Stimulated activated CD4-positive, alpha-beta T cell treated with anti-CD3 and anti-CD28 coated beads, Interleukin-2, amount 100 ng/mL, for 48 hours (primary cell): ENCODE measurements at regions not wholly inside any gene's neighbourhood (a gene's known extent, or its start where the extent isn't known, plus 50 kb on each side); places are given as distances from the start of the nearest gene placed in this dataset.

Experiments used
- DNase-seq, 2 donors: peaks; one replicate each; pipeline ENCODE4 v3.0.0-alpha.2; 2020

DNA sequence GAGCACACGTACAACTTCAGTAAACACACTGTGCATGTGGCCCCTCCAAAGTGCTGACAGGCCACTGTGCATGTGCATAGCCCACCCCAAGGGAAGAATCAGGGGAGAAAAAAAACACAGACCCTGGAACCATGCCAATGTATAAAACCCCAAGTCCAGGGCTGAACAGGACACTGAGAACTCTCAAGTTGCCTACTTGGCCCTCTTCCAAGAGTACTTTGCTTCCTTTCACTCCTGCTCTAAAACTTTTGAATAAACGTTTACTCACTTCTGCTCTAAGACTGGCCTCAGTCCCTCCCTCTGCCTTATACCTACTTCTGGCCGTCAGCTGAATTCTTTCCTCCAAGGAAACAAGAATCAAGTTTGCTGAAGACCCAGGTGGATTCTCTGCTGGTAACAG is 77.7 kb upstream of the NFIB start:
- no peak for DNase-seq

DNA sequence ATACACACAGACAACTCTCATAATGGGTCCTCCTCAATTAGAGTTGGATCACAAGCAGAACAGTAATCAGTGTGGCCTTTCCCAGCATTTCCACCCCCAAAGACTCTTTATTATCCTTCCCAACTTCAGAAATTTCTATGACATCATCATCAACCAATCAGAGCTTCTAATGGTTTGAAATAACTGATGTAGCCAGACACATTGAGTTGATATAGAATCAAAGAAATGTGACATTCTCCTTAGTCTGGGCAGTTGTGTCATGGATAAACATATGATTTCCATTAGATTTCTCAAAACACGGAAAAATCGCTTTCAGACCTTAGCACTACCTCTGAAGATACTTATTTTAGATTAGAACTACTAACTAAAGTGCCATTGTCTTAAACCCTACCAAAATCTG is 75.7 kb upstream of the NFIB start:
- DNase-seq, result no peak

DNA sequence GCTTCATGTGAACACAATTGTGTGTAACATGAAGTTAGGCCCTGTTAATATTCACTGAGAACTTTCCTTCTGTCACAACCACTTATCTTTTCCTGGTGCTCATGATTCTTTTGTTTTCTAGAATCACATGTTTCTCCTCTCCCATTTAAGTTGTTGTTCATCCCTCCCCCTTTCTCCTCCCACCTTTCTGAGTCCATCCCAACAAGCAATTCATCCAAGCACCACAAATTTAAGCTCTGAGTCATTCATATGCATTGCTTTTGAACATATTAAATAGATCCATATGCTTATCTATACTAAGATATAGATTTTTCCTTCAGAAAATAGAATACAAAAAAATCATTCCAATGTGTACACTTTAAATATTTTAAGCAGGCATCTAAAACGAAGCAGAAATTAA is 75.2 kb upstream of the NFIB start:
- DNase-seq, result no peak

DNA sequence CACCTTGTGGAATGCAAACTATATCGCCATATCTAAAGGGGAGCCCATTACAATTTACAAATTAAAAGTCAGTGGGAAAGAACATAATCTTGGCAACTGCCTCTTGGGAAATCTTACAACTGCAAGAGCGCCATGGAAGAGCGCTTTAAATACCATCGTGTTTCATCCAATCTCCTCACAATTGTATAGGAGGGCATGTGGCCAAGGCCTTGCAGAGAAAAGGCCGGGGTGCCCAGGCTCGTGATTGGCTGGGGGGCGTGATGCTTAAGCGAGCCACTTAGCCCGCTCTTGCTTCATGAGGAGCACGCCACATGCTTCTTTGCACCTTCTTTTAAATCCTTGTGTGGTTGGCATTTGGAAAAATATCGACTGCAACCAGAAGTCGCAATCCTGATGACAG is 69.8 kb upstream of the NFIB start:
- DNase-seq, result no peak

DNA sequence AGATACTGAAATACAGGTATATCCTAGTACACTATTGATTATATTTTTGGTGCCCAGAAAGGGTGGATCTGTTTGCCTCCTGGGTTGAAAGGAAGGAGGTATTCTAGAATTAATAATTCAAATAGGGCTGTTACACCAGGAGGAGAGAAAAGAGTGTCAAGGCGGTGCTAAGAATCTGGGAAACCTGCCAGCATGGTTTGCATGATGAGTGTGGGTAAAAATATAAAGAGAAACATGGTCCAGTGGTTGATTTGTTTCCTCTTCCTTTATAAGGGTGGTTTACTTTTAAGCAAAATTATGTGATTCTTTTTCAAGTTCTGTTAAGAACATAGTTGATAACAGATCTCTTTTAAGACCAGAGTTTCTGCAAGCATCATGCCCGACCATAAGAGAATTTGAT is 69.4 kb upstream of the NFIB start:
- DNase-seq, result no peak

DNA sequence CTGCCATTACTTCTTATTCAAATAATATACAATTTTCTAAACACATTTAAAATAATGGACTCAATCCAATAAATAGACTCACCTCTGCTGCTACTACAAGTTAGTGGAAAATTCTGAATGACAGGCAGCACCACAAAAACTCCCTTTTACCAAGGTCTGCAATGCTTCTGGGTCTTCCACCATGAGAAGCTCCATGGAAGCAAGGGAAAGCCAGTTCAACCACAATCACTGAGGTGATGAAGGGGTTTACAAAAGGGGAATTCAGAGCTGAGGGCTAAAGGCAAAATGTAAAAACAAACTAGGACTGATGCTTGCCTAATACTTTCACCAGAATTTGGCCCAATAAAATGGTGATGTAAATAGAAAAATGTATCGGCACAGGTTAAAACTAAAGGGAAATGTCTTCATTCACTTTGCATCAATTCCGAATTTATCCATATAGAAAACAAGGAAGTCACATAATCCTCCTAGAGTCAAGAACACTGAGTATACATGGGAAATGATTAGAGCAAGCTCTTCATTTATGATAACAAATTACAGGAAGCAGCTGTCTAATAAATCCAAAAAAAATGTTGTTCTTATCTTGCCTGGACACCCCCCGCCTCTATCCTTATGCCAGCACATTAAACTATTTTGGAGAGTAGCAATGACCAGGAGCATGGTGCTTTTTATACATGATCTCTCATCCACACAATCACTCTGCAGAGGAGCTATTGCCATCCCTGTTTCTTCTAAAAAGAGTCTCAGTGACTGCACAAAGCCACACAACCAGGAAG is 66.3 kb upstream of the NFIB start:
- DNase-seq, result no peak

DNA sequence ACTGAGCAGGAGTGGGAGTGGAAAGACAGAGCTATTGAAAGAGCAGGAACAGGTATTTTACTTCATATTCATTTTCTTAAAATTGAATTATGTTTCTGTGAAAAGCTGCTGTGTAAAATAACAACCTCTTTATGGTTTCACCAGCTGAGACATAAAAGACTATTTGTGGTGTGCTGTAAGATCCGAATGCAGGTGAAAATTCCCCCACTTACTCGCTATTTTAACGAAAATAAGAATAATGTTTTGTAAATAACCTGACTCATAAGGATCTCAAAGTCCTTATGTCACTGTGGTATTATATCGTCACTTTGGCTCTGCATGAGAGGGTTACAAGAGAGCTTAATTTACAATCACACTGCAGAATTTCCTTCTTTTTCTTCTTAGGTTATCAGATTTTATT is 65.3 kb upstream of the NFIB start:
- DNase-seq, result no peak

DNA sequence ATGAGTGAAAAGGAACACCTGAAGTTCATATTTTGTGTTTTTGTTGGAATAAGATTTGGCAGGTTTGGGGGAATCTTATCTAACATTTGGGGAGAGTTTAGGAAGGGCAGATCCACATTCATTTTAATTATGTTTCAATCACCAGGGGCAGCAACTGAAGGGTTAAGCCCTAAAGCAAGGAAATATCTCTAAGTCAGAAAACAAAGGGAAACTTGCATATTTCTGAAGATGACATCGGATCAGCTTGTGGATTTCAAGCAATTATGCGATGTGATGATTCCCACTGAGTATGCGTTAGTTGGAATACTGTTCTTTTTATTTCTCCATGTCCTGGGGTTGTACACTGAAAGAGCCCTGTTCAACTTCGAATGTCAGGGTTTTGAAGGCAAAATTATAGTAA is 59.8 kb upstream of the NFIB start:
- no peak for DNase-seq

DNA sequence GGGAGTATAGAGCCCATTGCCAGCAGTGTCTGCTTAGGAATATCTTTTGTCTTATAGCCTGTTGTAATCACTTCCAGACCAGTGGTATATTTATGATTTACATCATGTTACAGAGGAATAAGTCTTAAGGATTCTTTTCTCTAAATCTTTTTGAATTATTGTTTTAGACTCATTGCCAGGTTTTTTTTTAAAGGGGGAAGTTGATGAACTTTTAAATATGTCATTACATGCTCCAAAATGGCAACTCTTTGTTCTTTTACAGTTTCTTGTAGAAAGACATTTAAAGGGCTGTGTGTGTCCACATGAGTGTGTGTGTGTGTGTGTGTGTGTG is 59.4 kb upstream of the NFIB start:
- DNase-seq, result no peak

DNA sequence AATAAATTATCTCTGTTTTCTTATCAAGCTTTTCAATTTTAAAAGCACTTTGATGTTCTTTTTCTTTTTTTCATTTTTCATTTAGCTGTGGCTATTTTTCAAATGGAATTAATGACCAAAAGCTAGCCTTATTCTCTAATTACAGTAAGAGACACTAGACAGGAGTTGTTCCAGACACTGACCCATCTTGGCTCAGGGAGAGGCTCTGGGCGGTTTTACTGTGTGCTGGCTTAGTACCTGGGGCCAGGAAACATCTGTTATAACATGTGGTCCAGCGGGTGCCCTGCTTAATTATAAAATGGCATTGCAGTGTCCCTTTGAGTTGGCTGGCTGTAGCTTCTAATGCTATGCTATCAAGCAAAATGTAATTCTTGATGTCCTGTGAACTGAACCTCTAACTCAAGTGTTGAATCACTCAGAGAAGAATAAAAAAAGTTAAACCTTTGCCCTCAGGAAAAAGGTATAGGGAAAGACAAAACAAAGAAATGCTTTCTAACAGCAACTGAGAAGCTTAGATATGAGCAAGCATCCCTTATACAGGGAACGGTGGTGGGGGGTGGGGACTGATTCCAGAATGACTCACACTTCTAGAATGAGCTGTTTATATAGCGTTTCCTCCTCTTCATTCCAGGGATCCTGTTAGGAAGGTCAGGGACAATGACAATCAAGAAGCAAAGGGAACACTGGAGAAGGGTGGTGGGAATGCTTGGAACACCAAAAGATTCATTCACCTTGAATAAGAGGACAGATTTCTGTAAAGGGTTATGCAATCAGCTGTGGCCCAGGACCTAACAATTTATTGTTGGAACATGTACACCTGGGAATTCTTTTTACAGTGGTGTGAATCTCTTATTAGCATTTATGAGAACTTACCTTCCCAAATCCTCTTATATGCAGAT is 58.7 kb upstream of the NFIB start:
- DNase-seq, result no peak

DNA sequence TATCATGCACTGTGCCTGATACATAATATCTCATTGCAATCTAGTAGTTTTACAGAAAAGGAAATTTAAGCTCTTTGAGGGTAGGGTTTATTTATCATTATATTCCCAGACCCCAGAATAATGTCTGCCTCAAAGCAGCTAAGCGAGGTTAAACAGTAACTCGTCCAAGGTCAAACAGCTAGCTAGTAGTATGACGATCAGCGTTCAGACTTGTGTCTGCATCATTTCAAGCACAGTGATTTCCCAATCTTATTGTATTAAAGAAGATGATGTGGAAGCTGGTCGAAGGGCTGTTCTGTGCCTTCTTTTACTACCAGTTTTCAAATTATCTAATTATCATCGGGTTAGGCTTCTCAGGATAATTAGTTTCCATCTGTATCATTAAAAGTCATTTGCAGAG is 55.1 kb upstream of the NFIB start:
- no peak for DNase-seq

DNA sequence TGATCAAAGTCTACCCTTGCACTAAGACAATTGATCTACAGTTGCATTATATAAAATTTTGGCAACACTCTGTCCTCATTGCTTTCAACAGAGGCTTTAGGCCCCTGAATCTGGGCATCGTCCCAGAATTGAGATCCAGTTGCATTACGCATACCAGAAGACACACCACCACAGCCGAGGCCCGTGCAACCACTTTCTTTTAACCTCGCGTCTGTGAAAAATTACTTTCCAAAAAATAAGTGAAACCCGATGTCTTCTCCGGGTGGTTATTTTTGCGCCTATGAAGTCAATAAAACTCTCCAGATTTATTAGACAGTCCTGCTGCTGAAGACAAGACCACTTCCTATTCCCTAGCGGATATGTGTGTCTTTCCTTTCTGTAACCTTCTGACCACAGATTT is 52.1 kb upstream of the NFIB start:
- DNase-seq, result no peak

DNA sequence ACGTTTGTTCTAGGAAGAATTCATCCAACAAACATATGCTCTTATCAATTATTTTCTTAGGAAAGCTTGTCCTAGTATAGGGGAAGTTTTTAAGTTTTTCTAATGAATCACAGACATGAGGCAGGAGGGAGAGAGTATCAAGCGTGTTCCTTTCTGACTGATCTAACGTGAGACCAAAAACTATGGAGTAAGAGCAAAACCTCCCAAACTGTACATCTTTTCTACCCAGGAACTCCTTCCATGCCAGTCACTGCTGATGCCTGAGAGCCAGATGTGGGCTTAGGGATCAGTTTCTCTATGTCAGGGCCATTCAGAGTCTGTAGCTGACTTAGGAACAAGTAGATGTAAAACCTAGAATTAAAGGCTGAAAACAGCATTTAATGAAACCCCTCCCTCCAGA is 51.7 kb upstream of the NFIB start:
- DNase-seq, result no peak
